Progenitor cell of endocrine pancreas (in vitro differentiated cells): ENCODE measurements at regions not wholly inside any gene's neighbourhood (a gene's known extent, or its start where the extent isn't known, plus 50 kb on each side); places are given as distances from the start of the nearest gene placed in this dataset.

Source experiments
- DNase-seq: peaks from one replicate; pipeline ENCODE4 v3.0.0; 2021; ENCODE audit warnings: low spot score; ENCODE audit not compliant: unreplicated experiment
- H3K27ac Mint-ChIP-seq: 2 replicates; pipeline ENCODE4 v1.8.0; 2021; ENCODE audit warnings: mild to moderate bottlenecking, moderate library complexity, mixed read lengths
- H3K27me3 Mint-ChIP-seq: 2 replicates; pipeline ENCODE4 v1.8.0; 2021; ENCODE audit warnings: mixed read lengths
- H3K36me3 Mint-ChIP-seq: 2 replicates; pipeline ENCODE4 v1.8.0; 2022; ENCODE audit warnings: mixed read lengths; ENCODE audit not compliant: insufficient read depth
- H3K4me1 Mint-ChIP-seq: 2 replicates; pipeline ENCODE4 v1.8.0; 2021; ENCODE audit warnings: low read depth, mixed read lengths
- H3K4me3 Mint-ChIP-seq: 2 replicates; pipeline ENCODE4 v1.8.0; 2021; ENCODE audit warnings: low read depth, mild to moderate bottlenecking, moderate library complexity, mixed read lengths
- H3K9me3 Mint-ChIP-seq: 2 replicates; pipeline ENCODE4 v1.8.0; 2021; ENCODE audit warnings: low read depth, mixed read lengths
- TF ChIP-seq, protein P1 (sequence below): fragments of 200-600 bp; sonication (generic); IDR thresholded peaks from one replicate; pipeline ENCODE4 v1.5.0; 2021; ENCODE audit warnings: antibody characterized with exemption, mild to moderate bottlenecking; ENCODE audit not compliant: unreplicated experiment

GRCh38 chr6:132231121-132231884 is 170.0 kb downstream of the MOXD1 start:
- H3K36me3 Mint-ChIP-seq = no peaks in the 10 kb centered on the region
- H3K27me3 Mint-ChIP-seq = no peaks in the 10 kb centered on the region
- H3K27ac Mint-ChIP-seq = no peak overlapping the region
- no peak for DNase-seq
- no peaks in the 10 kb centered on the region for H3K9me3 Mint-ChIP-seq
- no peak overlapping the region for H3K4me3 Mint-ChIP-seq
- H3K4me1 Mint-ChIP-seq = peaks cover 6% of the 10 kb centered on the region
- TF ChIP-seq, protein P1, sequence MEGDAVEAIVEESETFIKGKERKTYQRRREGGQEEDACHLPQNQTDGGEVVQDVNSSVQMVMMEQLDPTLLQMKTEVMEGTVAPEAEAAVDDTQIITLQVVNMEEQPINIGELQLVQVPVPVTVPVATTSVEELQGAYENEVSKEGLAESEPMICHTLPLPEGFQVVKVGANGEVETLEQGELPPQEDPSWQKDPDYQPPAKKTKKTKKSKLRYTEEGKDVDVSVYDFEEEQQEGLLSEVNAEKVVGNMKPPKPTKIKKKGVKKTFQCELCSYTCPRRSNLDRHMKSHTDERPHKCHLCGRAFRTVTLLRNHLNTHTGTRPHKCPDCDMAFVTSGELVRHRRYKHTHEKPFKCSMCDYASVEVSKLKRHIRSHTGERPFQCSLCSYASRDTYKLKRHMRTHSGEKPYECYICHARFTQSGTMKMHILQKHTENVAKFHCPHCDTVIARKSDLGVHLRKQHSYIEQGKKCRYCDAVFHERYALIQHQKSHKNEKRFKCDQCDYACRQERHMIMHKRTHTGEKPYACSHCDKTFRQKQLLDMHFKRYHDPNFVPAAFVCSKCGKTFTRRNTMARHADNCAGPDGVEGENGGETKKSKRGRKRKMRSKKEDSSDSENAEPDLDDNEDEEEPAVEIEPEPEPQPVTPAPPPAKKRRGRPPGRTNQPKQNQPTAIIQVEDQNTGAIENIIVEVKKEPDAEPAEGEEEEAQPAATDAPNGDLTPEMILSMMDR = no peak

- TF ChIP-seq, protein P1 = no peak
- H3K4me3 Mint-ChIP-seq = no peak overlapping the region
Observed at GRCh38 chr6:132228894-132229293, 172.4 kb downstream of the MOXD1 start.

GRCh38 chr6:132227904-132228303 is 173.4 kb downstream of the MOXD1 start:
- Mint-ChIP-seq H3K9me3 (peaks cover 13% of the 10 kb centered on the region), H3K36me3 (no peaks in the 10 kb centered on the region), H3K4me1 (peaks cover 5% of the 10 kb centered on the region), H3K4me3 (no peak overlapping the region), H3K27me3 (no peaks in the 10 kb centered on the region), H3K27ac (no peak overlapping the region)
- DNase-seq = no peak
- TF ChIP-seq, protein P1 = no peak

More at GRCh38 chr6:132228894-132229293, 172.4 kb downstream of the MOXD1 start:
- Mint-ChIP-seq H3K4me1 (peaks cover 5% of the 10 kb centered on the region), H3K36me3 (no peaks in the 10 kb centered on the region), H3K9me3 (peaks cover 13% of the 10 kb centered on the region), H3K27me3 (no peaks in the 10 kb centered on the region), H3K27ac (no peak overlapping the region)
- no peak for DNase-seq

DNA sequence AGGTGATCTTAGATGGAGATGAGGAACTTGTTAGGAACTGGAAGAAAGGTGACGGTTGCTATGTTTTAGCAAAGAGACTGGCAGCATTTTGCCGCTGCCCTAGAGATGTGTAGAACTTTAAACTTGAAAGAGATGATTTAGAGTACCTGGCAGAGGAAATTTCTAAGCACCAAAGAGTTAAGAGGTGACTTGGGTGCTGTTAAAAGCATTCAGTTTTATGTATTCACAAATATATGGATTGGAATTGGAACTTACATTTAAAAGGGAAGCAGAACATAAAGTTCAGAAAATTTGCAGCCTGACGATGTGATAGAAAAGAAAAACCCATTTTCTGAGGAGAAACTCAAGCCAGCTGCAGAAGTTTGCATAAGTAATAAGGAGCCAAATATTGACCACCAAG is 176.3 kb downstream of the MOXD1 start:
- Mint-ChIP-seq H3K27me3 (no peaks in the 10 kb centered on the region), H3K4me3 (no peak overlapping the region), H3K4me1 (peaks cover 5% of the 10 kb centered on the region), H3K9me3 (peaks cover 13% of the 10 kb centered on the region), H3K27ac (no peak overlapping the region), H3K36me3 (no peaks in the 10 kb centered on the region)
- TF ChIP-seq, protein P1 = no peak
- DNase-seq = no peak

DNA sequence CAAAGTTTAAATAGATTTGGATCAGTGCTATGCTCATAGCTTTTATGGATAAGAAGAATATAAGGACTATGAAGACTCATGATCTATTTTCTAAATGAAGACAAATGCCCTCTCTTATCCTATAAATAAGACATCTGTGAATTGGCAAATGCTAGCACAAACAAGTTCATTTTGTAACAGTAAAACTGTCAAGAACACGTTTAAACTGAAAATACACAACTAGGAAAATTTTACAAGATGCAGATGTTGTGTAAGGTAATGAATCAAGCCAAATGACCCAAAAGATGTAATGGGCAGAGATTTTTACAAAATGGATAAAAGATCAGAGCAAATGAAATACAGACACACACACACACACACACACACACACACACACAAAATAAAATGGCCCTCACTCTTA is 180.5 kb downstream of the MOXD1 start:
- Mint-ChIP-seq H3K9me3 (peaks cover 8% of the 10 kb centered on the region), H3K4me3 (no peak overlapping the region), H3K27me3 (no peaks in the 10 kb centered on the region), H3K36me3 (no peaks in the 10 kb centered on the region), H3K27ac (no peak overlapping the region), H3K4me1 (no peaks in the 10 kb centered on the region)
- no peak for DNase-seq
- TF ChIP-seq, protein P1 = no peak
